Stimulated activated CD4-positive, alpha-beta T cell treated with anti-CD3 and anti-CD28 coated beads, TNF-alpha, amount 100 ng/mL, for 4 hours (primary cell): ENCODE measurements at regions not wholly inside any gene's neighbourhood (a gene's known extent, or its start where the extent isn't known, plus 50 kb on each side); places are given as distances from the start of the nearest gene placed in this dataset.

Experiments
- DNase-seq, 3 experiments: peaks; one replicate each; pipeline ENCODE4 v3.0.0-alpha.2; 2020; ENCODE audit warnings: low read depth in 3 of 3

- no peak for DNase-seq
These were observed 689.3 kb upstream of the CCDC54 start for GRCh38 chr3:106687905-106688304.

GRCh38 chr3:106688464-106688863 is 688.8 kb upstream of the CCDC54 start:
- no peak for DNase-seq

- no peak for DNase-seq
These were observed 685.8 kb upstream of the CCDC54 start for GRCh38 chr3:106691476-106691875.

- no peak for DNase-seq
These were observed 684.6 kb upstream of the CCDC54 start for GRCh38 chr3:106692624-106693023.

GRCh38 chr3:106699122-106699521 is 678.1 kb upstream of the CCDC54 start:
- DNase-seq = no peak

GRCh38 chr3:106700981-106701380 is 676.3 kb upstream of the CCDC54 start:
- DNase-seq = no peak

- no peak for DNase-seq
These were observed 673.7 kb upstream of the CCDC54 start for GRCh38 chr3:106703524-106703923.

- DNase-seq = no peak
These were observed 669.9 kb upstream of the CCDC54 start for GRCh38 chr3:106707347-106707746.

- no peak for DNase-seq
These were observed 666.6 kb upstream of the CCDC54 start for GRCh38 chr3:106710596-106710995.

GRCh38 chr3:106711650-106712049 is 665.6 kb upstream of the CCDC54 start:
- DNase-seq = no peak

GRCh38 chr3:106714400-106714799 is 662.8 kb upstream of the CCDC54 start:
- DNase-seq = no peak

GRCh38 chr3:106715286-106715685 is 662.0 kb upstream of the CCDC54 start:
- no peak for DNase-seq

- no peak for DNase-seq
These were observed 660.0 kb upstream of the CCDC54 start for GRCh38 chr3:106717178-106717780.

GRCh38 chr3:106719077-106719476 is 658.2 kb upstream of the CCDC54 start:
- DNase-seq = no peak

- no peak for DNase-seq
These were observed 657.7 kb upstream of the CCDC54 start for GRCh38 chr3:106719583-106719982.

GRCh38 chr3:106720510-106720909 is 656.7 kb upstream of the CCDC54 start:
- no peak for DNase-seq

GRCh38 chr3:106725566-106725965 is 651.7 kb upstream of the CCDC54 start:
- no peak for DNase-seq

GRCh38 chr3:106728315-106729098 is 648.7 kb upstream of the CCDC54 start:
- DNase-seq = no peak

GRCh38 chr3:106729481-106729880 is 647.8 kb upstream of the CCDC54 start:
- DNase-seq = no peak

- DNase-seq = no peak
These were observed 646.0 kb upstream of the CCDC54 start for GRCh38 chr3:106731230-106731629.

- no peak for DNase-seq
These were observed 642.5 kb upstream of the CCDC54 start for GRCh38 chr3:106734712-106735111.

GRCh38 chr3:106737265-106737664 is 640.0 kb upstream of the CCDC54 start:
- DNase-seq = no peak

- no peak for DNase-seq
These were observed 637.1 kb upstream of the CCDC54 start for GRCh38 chr3:106740116-106740515.
